ENCODE measurements at regions not wholly inside any gene's neighbourhood (a gene's known extent, or its start where the extent isn't known, plus 50 kb on each side); places are given as distances from the start of the nearest gene placed in this dataset.
"Not testable (repeated sequence)": the region's sequence is repeated elsewhere in the genome, so short reads cannot be mapped to it uniquely, and the experiment has no call there.

GRCh38 chr17:14732211-14732610 lies 431.3 kb downstream of the HS3ST3B1 start:
- DNase-seq (ENCODE audit: low read depth) = no peak

GRCh38 chr17:14731591-14731990 lies 430.7 kb downstream of the HS3ST3B1 start:
- DNase-seq (ENCODE audit: low read depth) = no peak

GRCh38 chr17:14730821-14731220 lies 429.9 kb downstream of the HS3ST3B1 start:
- no peak for DNase-seq (ENCODE audit: low read depth)

GRCh38 chr17:14725729-14726128 lies 424.8 kb downstream of the HS3ST3B1 start:
- no peak for DNase-seq (ENCODE audit: low read depth)

GRCh38 chr17:14724770-14725169 lies 423.9 kb downstream of the HS3ST3B1 start:
- no peak for DNase-seq (ENCODE audit: low read depth)

- not testable (repeated sequence) for DNase-seq (ENCODE audit: low read depth)
These were observed 422.5 kb downstream of the HS3ST3B1 start for GRCh38 chr17:14723349-14723748.

GRCh38 chr17:14719942-14720341 lies 419.1 kb downstream of the HS3ST3B1 start:
- DNase-seq (ENCODE audit: low read depth) = no peak

- DNase-seq (ENCODE audit: low read depth) = no peak
These were observed 417.0 kb downstream of the HS3ST3B1 start for GRCh38 chr17:14717859-14718258.

GRCh38 chr17:14715561-14715960 lies 414.7 kb downstream of the HS3ST3B1 start:
- DNase-seq (ENCODE audit: low read depth) = no peak

GRCh38 chr17:14712611-14713021 lies 411.7 kb downstream of the HS3ST3B1 start:
- no peak for DNase-seq (ENCODE audit: low read depth)

GRCh38 chr17:14704121-14704520 lies 403.2 kb downstream of the HS3ST3B1 start:
- DNase-seq (ENCODE audit: low read depth) = no peak

GRCh38 chr17:14701886-14702285 lies 401.0 kb downstream of the HS3ST3B1 start:
- DNase-seq (ENCODE audit: low read depth) = no peak

GRCh38 chr17:14699574-14700185 lies 398.8 kb downstream of the HS3ST3B1 start:
- no peak for DNase-seq (ENCODE audit: low read depth)

GRCh38 chr17:14693382-14693781 lies 392.5 kb downstream of the HS3ST3B1 start:
- no peak for DNase-seq (ENCODE audit: low read depth)

GRCh38 chr17:14690704-14691103 lies 389.8 kb downstream of the HS3ST3B1 start:
- DNase-seq (ENCODE audit: low read depth) = no peak

GRCh38 chr17:14688134-14688533 lies 387.3 kb downstream of the HS3ST3B1 start:
- no peak for DNase-seq (ENCODE audit: low read depth)

GRCh38 chr17:14672830-14673229 lies 371.9 kb downstream of the HS3ST3B1 start:
- DNase-seq (ENCODE audit: low read depth) = no peak

GRCh38 chr17:14670861-14671260 lies 370.0 kb downstream of the HS3ST3B1 start:
- DNase-seq (ENCODE audit: low read depth) = no peak

GRCh38 chr17:14664511-14664910 lies 363.6 kb downstream of the HS3ST3B1 start:
- DNase-seq (ENCODE audit: low read depth) = no peak

GRCh38 chr17:14641117-14641516 lies 340.2 kb downstream of the HS3ST3B1 start:
- no peak for DNase-seq (ENCODE audit: low read depth)

GRCh38 chr17:14637260-14637659 lies 336.4 kb downstream of the HS3ST3B1 start:
- DNase-seq (ENCODE audit: low read depth) = no peak

- DNase-seq (ENCODE audit: low read depth) = no peak
These were observed 329.7 kb downstream of the HS3ST3B1 start for GRCh38 chr17:14630621-14631020.

GRCh38 chr17:14630046-14630445 lies 329.2 kb downstream of the HS3ST3B1 start:
- DNase-seq (ENCODE audit: low read depth) = no peak

- DNase-seq (ENCODE audit: low read depth) = no peak
These were observed 321.8 kb downstream of the HS3ST3B1 start for GRCh38 chr17:14622615-14623101.
